SK-N-SH treated with all-trans-retinoic acid at 6 μM for 48 hours (cell line): ENCODE measurements at regions not wholly inside any gene's neighbourhood (a gene's known extent, or its start where the extent isn't known, plus 50 kb on each side); places are given as distances from the start of the nearest gene placed in this dataset.

Source experiments
- ARNTL ChIP-seq: fragments of 450-650 bp; formaldehyde crosslinking; IDR thresholded peaks from 2 replicates; pipeline ENCODE4 v1.5.0; 2020; ENCODE audit warnings: low read depth, mild to moderate bottlenecking, moderate library complexity, borderline replicate concordance
- BACH2 ChIP-seq: fragments of 250-450 bp; sonication (Bioruptor Pico); IDR thresholded peaks from 2 replicates; pipeline ENCODE4 v1.9.0; 2021; ENCODE audit warnings: mild to moderate bottlenecking, borderline replicate concordance
- PATZ1 ChIP-seq: fragments of 250-450 bp; sonication (Bioruptor Pico); IDR thresholded peaks from 2 replicates; pipeline ENCODE4 v1.8.0; 2020; ENCODE audit warnings: mild to moderate bottlenecking, moderate library complexity, borderline replicate concordance
- PPARA ChIP-seq: fragments of 250-450 bp; sonication (Bioruptor Pico); IDR thresholded peaks from 2 replicates; pipeline ENCODE4 v1.5.0; 2020; ENCODE audit warnings: mild to moderate bottlenecking, borderline replicate concordance
- TCF4 ChIP-seq: fragments of 250-450 bp; sonication (Bioruptor Pico); IDR thresholded peaks from 2 replicates; pipeline ENCODE4 v1.8.0; 2021; ENCODE audit warnings: mild to moderate bottlenecking, moderate library complexity, borderline replicate concordance
- ZC3H10 ChIP-seq: fragments of 250-450 bp; sonication (Bioruptor Pico); IDR thresholded peaks from 2 replicates; pipeline ENCODE4 v1.5.1; 2021; ENCODE audit warnings: mild to moderate bottlenecking, moderate library complexity
- ZFP3 ChIP-seq: fragments of 250-450 bp; sonication (Bioruptor Pico); IDR thresholded peaks from 2 replicates; pipeline ENCODE4 v1.5.0; 2020; ENCODE audit warnings: mild to moderate bottlenecking, moderate library complexity
- ZNF565 ChIP-seq: fragments of 450-650 bp; formaldehyde crosslinking; conservative IDR thresholded peaks from 2 replicates; pipeline ENCODE4 v1.5.0; 2020; ENCODE audit warnings: low read depth, mild to moderate bottlenecking, moderate library complexity
- ZNF70 ChIP-seq: fragments of 450-650 bp; formaldehyde crosslinking; IDR thresholded peaks from 2 replicates; pipeline ENCODE4 v1.5.0; 2020; ENCODE audit warnings: mild to moderate bottlenecking, moderate library complexity
- TF ChIP-seq, protein P1 (sequence below): fragments of 250-450 bp; sonication (Bioruptor Pico); IDR thresholded peaks from 2 replicates; pipeline ENCODE4 v1.5.1; 2020; ENCODE audit warnings: low read depth, mild to moderate bottlenecking, moderate library complexity
- TF ChIP-seq, protein P2 (sequence below): fragments of 250-450 bp; sonication (Bioruptor Pico); IDR thresholded peaks from 2 replicates; pipeline ENCODE4 v1.8.0; 2021; ENCODE audit warnings: low read depth, mild to moderate bottlenecking, moderate library complexity, borderline replicate concordance

DNA sequence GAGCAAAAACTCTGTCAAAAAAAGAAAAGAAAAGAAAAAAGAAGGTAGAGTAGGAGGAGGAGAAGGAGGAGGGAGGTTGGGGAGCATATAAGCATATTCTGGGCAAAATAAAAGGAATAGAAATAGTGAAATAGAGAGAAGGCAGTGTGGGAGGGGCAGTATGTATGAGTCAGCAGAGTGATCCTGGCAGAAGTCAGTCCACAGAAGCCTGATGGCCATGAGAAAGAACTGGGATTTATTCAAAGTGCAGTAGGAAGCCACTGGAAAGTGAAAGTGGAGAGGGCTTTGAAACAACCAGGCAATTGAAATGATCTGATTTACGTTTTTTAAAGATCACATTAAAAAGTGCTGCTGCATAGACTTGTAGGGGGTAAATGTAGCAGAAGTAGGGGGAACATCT, 368.6 kb upstream of the USP15 start:
- TF ChIP-seq TCF4 (CRISPR knock-in tag) (no peak), ZNF565 (CRISPR knock-in tag) (no peak), BACH2 (CRISPR knock-in tag) (no peak), ARNTL (CRISPR knock-in tag) (no peak), PPARA (CRISPR knock-in tag) (no peak), ZFP3 (CRISPR knock-in tag) (no peak), PATZ1 (CRISPR knock-in tag) (no peak), ZC3H10 (CRISPR knock-in tag) (no peak), ZNF70 (CRISPR knock-in tag) (no peak)
- TF ChIP-seq, protein P1, sequence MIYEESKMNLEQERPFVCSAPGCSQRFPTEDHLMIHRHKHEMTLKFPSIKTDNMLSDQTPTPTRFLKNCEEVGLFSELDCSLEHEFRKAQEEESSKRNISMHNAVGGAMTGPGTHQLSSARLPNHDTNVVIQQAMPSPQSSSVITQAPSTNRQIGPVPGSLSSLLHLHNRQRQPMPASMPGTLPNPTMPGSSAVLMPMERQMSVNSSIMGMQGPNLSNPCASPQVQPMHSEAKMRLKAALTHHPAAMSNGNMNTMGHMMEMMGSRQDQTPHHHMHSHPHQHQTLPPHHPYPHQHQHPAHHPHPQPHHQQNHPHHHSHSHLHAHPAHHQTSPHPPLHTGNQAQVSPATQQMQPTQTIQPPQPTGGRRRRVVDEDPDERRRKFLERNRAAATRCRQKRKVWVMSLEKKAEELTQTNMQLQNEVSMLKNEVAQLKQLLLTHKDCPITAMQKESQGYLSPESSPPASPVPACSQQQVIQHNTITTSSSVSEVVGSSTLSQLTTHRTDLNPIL, result no peak
- TF ChIP-seq, protein P2, sequence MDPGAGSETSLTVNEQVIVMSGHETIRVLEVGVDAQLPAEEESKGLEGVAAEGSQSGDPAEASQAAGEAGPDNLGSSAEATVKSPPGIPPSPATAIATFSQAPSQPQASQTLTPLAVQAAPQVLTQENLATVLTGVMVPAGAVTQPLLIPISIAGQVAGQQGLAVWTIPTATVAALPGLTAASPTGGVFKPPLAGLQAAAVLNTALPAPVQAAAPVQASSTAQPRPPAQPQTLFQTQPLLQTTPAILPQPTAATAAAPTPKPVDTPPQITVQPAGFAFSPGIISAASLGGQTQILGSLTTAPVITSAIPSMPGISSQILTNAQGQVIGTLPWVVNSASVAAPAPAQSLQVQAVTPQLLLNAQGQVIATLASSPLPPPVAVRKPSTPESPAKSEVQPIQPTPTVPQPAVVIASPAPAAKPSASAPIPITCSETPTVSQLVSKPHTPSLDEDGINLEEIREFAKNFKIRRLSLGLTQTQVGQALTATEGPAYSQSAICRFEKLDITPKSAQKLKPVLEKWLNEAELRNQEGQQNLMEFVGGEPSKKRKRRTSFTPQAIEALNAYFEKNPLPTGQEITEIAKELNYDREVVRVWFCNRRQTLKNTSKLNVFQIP (CRISPR knock-in tag), result no peak
